Spleen (tissue), 11 donors: ENCODE measurements at regions not wholly inside any gene's neighbourhood (a gene's known extent, or its start where the extent isn't known, plus 50 kb on each side); places are given as distances from the start of the nearest gene placed in this dataset.

Experiments used
- DNase-seq: peaks from one replicate; pipeline ENCODE4 v3.0.0-alpha.2; 2020
- H3K27ac ChIP-seq, 8 donors: fragments of 200-600 bp; sonication (generic) in 7 of 8; 1 replicate in 4 of 8; 2 replicates in 4 of 8; pipeline versions ENCODE4 v1.5.0 to v1.8.0; 2016 to 2021; ENCODE audit warnings: inconsistent platforms in 4 of 8, mild to moderate bottlenecking in 4 of 8, moderate library complexity in 1 of 8
- H3K27me3 ChIP-seq, 7 donors: fragments of 200-600 bp; sonication (generic) in 6 of 7; replicated peaks in 1 of 7; 1 replicate in 4 of 7; 2 replicates in 3 of 7; pipeline versions ENCODE4 v1.5.0 to v1.8.0; 2016 to 2021; ENCODE audit warnings: inconsistent platforms in 3 of 7, mild to moderate bottlenecking in 1 of 7
- H3K36me3 ChIP-seq, 6 donors: fragments of 200-600 bp; sonication (generic) in 5 of 6; 1 replicate in 4 of 6; 2 replicates in 2 of 6; pipeline versions ENCODE4 v1.5.0 to v1.8.0; 2016 to 2021; ENCODE audit warnings: inconsistent platforms in 2 of 6
- H3K4me1 ChIP-seq, 6 donors: fragments of 200-600 bp; sonication (generic) in 5 of 6; 1 replicate in 3 of 6; 2 replicates in 3 of 6; pipeline versions ENCODE4 v1.5.0 to v1.8.0; 2016 to 2021; ENCODE audit warnings: inconsistent platforms in 3 of 6
- H3K4me3 ChIP-seq, 8 donors: fragments of 200-600 bp; sonication (generic) in 7 of 8; 1 replicate in 4 of 8; 2 replicates in 4 of 8; pipeline versions ENCODE4 v1.5.0 to v1.8.0; 2016 to 2021; ENCODE audit warnings: inconsistent platforms in 4 of 8, mild to moderate bottlenecking in 4 of 8, moderate library complexity in 2 of 8
- H3K9me3 ChIP-seq, 8 donors: fragments of 200-600 bp; sonication (generic) in 7 of 8; 1 replicate in 4 of 8; 2 replicates in 4 of 8; pipeline versions ENCODE4 v1.5.0 to v1.8.0; 2016 to 2021; ENCODE audit warnings: inconsistent platforms in 4 of 8
- POLR2A ChIP-seq, 3 donors: fragments of 450-650 bp; IDR thresholded peaks; one replicate each; pipeline ENCODE4 v1.5.1; 2017; ENCODE audit warnings: antibody characterized with exemption in 3 of 3, mild to moderate bottlenecking in 1 of 3
- POLR2AphosphoS5 ChIP-seq, 3 donors: sonication (generic); formaldehyde crosslinking; IDR thresholded peaks; one replicate each; pipeline ENCODE4 v1.5.1; 2017; ENCODE audit warnings: antibody characterized with exemption in 3 of 3
- WGBS, 5 donors: extraction: QIAGEN DNeasy Blood & Tissue Kit in 3 of 5; methylation state at CpG; one replicate each; pipeline versions ENCODE4 v1.1.5 to v1.1.7; 2013 to 2018; 5-methylcytosine and 5-hydroxymethylcytosine counted together
- intact Hi-C: fragments of 100-400 bp; cut with DNase I; formaldehyde crosslinking; loops from one replicate; pipeline ENCODE4 v1.15.0; 2023; ENCODE audit warnings: low total_unique reads
- TF ChIP-seq, protein P1 (sequence below), 11 experiments: fragments of 200-600 bp in 7 of 11; fragments of 450-650 bp in 4 of 11; sonication (generic) in 4 of 11; IDR thresholded peaks in 8 of 11; conservative IDR thresholded peaks in 3 of 11; 1 replicate in 7 of 11; 2 replicates in 4 of 11; pipeline versions ENCODE4 v1.4.0 to v1.8.0; 2016 to 2021; ENCODE audit warnings: antibody characterized with exemption in 11 of 11, inconsistent platforms in 4 of 11, mild to moderate bottlenecking in 1 of 11
- donor health status: healthy with polysubstance abuse.
- donor health status: DM: no; HTN: no; CAD: no; lungs with moderate emphysema.
- donor health status: DM: no; HTN: no; CAD: no.
- donor health status: Bipolar disorder and iron deficiency.
- donor health status: healthy.
- donor health status: DM: no; HTN: no; CAD: no.
- donor health status: DM: yes; HTN: yes; CAD: no.

DNA sequence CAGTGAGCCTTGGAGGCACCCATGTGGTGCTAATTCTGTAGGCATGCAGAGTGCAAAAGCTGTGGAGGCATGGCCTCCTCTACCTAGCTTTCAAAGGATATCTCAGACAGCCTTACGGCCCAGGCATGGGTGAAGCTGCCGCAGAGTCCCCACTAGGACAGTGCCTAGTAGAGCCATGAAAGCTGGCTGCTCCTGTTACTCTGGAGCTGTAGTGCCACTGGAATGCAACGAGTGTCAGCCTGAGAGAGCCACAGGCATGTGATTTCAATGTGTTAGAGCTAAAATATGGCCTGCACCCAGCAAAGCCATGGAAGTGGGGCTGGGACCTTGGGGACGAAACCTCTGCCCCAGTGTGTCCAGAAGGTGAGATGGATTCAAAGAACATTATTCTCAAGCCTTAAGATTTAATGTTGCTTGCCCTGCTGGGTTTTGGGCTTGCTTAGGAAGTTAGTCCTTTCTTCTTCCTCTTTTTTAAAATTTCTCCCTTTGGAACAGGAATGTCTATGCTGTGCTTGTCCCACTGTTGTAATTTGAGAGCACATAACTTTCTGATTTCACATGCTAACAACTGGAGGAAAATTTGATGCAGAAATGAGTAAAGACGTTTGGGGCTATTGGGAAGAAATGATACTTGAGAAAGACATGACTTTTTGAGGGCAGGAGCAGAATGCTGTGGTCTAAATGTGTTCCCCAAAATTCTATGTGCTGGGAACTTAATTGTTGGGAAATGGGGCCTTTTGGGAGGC is 298.4 kb downstream of the PSAT1 start:
- Histone ChIP-seq H3K27ac (no peak overlapping the region), H3K27me3 (peaks cover 0 to 12% (median 0%) of the 10 kb centered on the region in 7 donors), H3K4me1 (no peaks in the 10 kb centered on the region), H3K36me3 (no peaks in the 10 kb centered on the region), H3K9me3 (no peaks in the 10 kb centered on the region), H3K4me3 (no peak overlapping the region)
- intact Hi-C loops = no loop called here
- no peak for TF ChIP-seq POLR2AphosphoS5 (IDR thresholded peaks at IDR 0.05)
- TF ChIP-seq, protein P1, sequence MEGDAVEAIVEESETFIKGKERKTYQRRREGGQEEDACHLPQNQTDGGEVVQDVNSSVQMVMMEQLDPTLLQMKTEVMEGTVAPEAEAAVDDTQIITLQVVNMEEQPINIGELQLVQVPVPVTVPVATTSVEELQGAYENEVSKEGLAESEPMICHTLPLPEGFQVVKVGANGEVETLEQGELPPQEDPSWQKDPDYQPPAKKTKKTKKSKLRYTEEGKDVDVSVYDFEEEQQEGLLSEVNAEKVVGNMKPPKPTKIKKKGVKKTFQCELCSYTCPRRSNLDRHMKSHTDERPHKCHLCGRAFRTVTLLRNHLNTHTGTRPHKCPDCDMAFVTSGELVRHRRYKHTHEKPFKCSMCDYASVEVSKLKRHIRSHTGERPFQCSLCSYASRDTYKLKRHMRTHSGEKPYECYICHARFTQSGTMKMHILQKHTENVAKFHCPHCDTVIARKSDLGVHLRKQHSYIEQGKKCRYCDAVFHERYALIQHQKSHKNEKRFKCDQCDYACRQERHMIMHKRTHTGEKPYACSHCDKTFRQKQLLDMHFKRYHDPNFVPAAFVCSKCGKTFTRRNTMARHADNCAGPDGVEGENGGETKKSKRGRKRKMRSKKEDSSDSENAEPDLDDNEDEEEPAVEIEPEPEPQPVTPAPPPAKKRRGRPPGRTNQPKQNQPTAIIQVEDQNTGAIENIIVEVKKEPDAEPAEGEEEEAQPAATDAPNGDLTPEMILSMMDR (IDR thresholded peaks at IDR 0.05 in 8 of 11, conservative IDR thresholded peaks at IDR 0.05 in 3 of 11) = no peak
- WGBS, 5 donors = 68 to 89% (median 83%) methylated on average over 4 to 5 of the region's 5 CpGs
- no peak for DNase-seq

DNA sequence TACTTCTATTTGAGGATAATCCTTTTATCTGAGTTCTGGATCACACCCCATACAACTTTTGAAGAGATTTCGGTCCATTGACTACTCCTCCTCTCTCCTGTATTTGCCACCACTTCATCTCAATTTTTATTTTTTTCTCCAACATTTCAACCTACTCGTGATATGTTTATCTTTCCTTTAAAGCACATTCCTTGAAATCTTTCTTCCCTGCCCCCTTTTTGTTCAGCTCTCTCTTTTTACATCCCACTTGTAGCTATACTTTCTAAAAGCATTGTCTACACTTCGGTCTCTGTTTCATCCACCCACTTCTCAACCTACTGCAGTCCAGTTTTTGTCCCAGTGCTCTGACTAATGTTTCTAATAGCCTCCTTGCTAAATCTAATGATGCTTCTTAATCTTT is 299.4 kb downstream of the PSAT1 start:
- intact Hi-C loops = no loop called here
- H3K36me3 ChIP-seq = no peaks in the 10 kb centered on the region
- no peak overlapping the region for H3K27ac ChIP-seq
- no peaks in the 10 kb centered on the region for H3K9me3 ChIP-seq
- WGBS, 5 donors = 81 to 95% (median 85%) methylated on average over 3 of the region's 3 CpGs
- DNase-seq = no peak
- no peak overlapping the region for H3K4me3 ChIP-seq
- H3K4me1 ChIP-seq = no peaks in the 10 kb centered on the region
- H3K27me3 ChIP-seq = peaks cover 0 to 17% (median 0%) of the 10 kb centered on the region in 7 donors
- no peak for TF ChIP-seq POLR2A (IDR thresholded peaks at IDR 0.05)
- TF ChIP-seq, protein P1 (IDR thresholded peaks at IDR 0.05 in 8 of 11, conservative IDR thresholded peaks at IDR 0.05 in 3 of 11) = no peak
- no peak for TF ChIP-seq POLR2AphosphoS5 (IDR thresholded peaks at IDR 0.05)

DNA sequence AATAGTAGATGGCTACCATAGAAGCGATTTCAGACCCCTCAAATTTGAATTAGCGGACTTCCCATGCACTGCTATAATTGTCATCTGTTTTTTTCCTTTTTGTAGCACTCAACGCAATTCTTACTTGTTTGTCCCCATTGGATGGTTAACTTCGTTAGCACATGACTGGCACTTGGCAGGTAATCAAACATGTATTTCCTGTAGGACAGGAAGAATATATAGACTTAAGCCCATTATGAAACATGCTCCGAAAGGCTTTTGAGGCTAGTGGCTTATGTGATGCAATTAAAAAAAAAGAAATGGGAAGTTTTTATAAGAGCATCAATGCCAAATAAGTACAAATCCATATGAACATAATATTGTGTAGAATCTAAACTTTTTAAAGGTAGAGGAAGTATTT is 301.2 kb downstream of the PSAT1 start:
- WGBS, 5 donors = 36 to 58% (median 40%) methylated on average over 5 of the region's 5 CpGs
- TF ChIP-seq, protein P1 (IDR thresholded peaks at IDR 0.05 in 8 of 11, conservative IDR thresholded peaks at IDR 0.05 in 3 of 11) = no peak
- no peak for TF ChIP-seq POLR2A (IDR thresholded peaks at IDR 0.05)
- intact Hi-C loops = no loop called here
- Histone ChIP-seq H3K27me3 (peaks cover 0 to 17% (median 0%) of the 10 kb centered on the region in 7 donors), H3K36me3 (no peaks in the 10 kb centered on the region), H3K4me3 (no peak overlapping the region), H3K4me1 (no peaks in the 10 kb centered on the region), H3K9me3 (no peaks in the 10 kb centered on the region), H3K27ac (no peak overlapping the region)
- no peak for DNase-seq

DNA sequence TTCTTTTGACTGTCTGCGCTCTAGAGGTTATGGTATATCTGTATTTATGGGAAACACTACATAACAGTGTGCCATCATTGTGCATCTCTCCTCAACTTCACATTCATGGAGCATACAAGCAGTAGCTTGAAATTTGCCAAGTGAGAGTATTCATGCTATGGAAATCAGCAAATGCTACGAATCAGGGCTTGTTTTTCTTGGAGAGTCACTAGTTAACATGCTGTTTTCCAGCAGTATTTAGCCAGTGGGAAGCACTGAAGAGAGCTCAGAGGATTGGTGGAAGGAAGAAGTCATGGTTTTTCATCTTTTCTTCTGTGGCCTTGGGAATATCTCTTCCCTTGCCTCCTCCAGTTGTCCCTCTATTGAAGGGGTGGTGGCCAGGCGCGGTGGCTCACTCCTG is 303.0 kb downstream of the PSAT1 start:
- TF ChIP-seq POLR2AphosphoS5 (IDR thresholded peaks at IDR 0.05) = no peak
- TF ChIP-seq, protein P1 (IDR thresholded peaks at IDR 0.05 in 8 of 11, conservative IDR thresholded peaks at IDR 0.05 in 3 of 11) = no peak
- no peak for TF ChIP-seq POLR2A (IDR thresholded peaks at IDR 0.05)
- H3K9me3 ChIP-seq = no peaks in the 10 kb centered on the region
- no peak for DNase-seq
- H3K4me1 ChIP-seq = no peaks in the 10 kb centered on the region
- no peak overlapping the region for H3K4me3 ChIP-seq
- 78 to 90% (median 87%) methylated on average over 4 of the region's 4 CpGs for WGBS, 5 donors
- H3K27ac ChIP-seq = no peak overlapping the region
- H3K27me3 ChIP-seq = peaks cover 0 to 17% (median 0%) of the 10 kb centered on the region in 7 donors
- no peaks in the 10 kb centered on the region for H3K36me3 ChIP-seq
- intact Hi-C loops = no loop called here
